HL-60/S4 (cell line): ENCODE measurements at regions not wholly inside any gene's neighbourhood (a gene's known extent, or its start where the extent isn't known, plus 50 kb on each side); places are given as distances from the start of the nearest gene placed in this dataset.
"Not testable (repeated sequence)": the region's sequence is repeated elsewhere in the genome, so short reads cannot be mapped to it uniquely, and the experiment has no call there.

ENCODE experiments used
- in situ Hi-C: fragments of 300-500 bp; cut with MboI; formaldehyde crosslinking; loops from 2 replicates; pipeline ENCODE4 v1.14.3; 2022; ENCODE audit warnings: low sequenced_read_pairs

DNA sequence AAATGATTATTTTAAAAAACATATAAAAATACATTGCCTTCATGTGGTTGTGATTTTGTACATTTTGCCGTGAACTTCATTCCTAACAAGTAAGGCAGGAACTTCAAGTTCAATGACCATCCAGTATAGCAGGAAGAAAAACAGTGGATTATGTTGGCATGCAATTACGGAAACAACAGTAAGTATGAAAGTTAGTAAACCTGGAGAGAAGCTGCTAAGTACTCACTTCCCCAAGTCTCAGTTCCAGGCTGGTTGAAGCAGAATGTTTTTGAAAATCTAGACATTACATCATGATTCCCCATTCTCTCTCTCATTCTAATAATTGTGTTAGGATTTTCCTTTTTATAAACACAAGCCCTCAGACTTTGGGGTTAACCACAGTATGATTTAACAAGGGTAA, 987.1 kb upstream of the KLHL29 start:
- in situ Hi-C loops: no loop called here

DNA sequence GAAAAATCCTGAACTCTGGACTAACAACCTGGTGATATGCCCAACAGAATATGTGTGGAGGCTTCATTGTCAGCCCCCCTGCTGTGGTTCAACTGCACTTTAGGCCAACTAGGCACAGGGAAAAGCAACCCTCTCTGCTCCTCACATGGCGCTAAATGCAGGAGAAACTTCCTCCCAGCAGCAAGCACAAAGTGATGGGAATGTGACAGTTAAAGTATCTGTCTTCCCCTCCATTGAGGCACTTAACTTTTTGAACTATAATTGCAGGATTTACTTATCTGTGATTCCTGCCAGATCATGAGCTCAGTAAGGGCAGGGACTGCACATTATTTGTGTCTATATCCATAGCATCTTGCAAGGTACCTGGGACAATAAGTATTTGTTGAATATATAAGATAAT, 981.2 kb upstream of the KLHL29 start:
- in situ Hi-C loops: no loop called here

DNA sequence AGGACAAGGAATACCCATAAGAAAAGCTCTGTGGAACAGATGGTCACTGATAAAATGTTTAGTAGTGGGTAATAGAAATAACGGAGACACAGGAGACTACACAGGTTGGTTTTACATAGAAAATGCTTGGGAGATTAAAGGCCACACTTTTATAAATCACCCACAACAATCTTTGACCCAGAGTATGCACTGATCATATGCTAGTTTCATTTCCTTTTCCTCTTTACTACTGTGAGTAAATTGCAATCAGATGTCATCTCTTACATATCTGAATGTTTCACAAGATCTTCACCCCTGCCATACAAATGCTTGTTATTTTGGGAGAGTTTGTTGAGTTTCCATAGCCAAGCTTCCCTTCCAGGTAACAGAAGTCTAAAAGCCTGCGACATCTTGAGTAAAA, 978.4 kb upstream of the KLHL29 start:
- in situ Hi-C loops: no loop called here

DNA sequence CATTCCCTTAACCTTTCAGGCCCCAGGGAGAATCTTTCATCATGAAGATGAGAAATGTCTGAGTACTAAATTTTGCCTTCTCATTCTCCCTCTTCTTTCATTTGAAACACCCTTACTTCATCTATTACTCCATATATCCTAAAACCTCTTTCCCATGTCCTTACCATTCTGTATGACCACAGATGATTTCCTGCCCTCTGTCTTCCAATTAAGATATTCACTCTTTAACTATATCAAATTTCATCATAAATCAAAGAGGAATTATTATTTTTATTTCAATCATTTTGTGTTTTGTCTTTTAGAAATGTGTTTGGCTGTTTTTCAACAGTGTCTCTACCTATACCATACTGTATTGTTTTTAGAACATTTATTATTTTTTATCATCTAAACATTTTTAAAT, 964.9 kb upstream of the KLHL29 start:
- in situ Hi-C loops: no loop called here

DNA sequence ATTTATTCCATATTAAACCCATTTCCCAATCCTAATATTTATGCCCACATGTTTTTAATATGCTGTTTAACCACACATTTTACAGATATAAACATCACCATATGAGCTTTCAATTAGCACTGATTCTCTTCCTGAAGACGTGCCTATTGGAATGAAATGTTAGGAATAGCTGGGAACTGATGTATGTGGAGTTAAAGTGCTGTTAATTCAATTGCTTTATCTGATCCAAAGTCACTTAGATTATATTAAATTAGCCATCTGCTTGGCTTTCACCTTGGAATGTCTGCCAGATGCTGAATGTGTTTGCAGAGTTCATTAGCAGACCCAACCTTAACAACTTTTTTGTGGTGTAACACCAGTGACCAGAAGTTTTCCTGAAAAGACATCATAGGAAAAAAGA, 942.9 kb upstream of the KLHL29 start:
- in situ Hi-C loops: no loop called here

DNA sequence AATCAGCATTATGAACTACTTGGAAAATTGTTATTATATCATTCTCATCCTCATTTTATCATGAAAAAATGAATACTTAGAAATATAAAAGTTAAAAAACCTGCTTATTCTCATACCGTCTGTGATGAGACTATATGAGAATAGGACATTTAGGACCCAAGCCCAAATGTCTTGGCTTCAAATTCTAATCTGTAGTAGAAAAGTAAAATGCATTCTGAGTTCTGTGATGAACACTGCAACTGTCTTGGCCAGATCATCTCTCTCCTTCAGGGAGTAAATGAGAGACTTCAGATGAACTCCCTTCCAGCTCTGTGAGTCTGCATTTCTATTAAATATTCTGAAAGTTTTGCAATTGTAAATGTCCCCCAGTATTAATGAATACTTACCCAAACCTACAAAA, 940.7 kb upstream of the KLHL29 start:
- in situ Hi-C loops: no loop called here

DNA sequence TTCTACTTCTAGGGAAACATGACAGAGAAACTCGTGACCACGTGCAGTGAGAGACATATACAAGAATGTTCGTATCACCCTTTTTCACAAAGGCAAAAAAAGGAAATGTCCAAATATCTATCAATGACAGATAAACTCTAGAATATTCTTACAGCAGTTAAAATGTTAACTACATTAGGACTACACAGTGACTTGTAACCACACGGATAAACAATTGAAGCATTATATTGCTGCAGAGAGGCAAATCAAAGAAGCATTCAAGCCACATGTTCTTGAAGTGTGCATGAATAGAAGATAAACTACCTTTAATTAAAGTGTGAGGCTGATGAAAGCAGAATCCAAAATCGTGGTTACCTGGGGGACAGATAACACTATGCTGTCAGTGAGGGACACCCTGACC, 935.3 kb upstream of the KLHL29 start:
- in situ Hi-C loops: no loop called here

DNA sequence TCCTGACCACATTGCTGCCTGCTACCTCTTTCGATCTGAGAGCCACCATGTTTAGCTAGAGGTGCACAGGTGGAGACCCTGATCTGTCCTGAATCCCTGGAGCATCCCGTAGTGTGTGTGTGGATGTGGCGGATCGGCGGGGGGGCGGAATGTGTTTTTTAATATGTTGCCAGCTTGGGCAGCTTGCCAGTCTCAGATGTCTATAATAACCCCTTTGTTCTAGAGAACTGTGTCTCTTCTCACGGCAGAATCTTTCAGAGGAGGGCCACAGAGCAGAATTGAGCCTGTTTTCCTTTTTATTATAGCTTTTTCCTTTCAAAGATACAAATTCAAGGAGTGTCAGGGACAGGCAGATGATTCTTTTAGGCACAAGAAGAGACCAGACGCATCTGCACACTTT, 934.1 kb upstream of the KLHL29 start:
- in situ Hi-C loops: no loop called here

DNA sequence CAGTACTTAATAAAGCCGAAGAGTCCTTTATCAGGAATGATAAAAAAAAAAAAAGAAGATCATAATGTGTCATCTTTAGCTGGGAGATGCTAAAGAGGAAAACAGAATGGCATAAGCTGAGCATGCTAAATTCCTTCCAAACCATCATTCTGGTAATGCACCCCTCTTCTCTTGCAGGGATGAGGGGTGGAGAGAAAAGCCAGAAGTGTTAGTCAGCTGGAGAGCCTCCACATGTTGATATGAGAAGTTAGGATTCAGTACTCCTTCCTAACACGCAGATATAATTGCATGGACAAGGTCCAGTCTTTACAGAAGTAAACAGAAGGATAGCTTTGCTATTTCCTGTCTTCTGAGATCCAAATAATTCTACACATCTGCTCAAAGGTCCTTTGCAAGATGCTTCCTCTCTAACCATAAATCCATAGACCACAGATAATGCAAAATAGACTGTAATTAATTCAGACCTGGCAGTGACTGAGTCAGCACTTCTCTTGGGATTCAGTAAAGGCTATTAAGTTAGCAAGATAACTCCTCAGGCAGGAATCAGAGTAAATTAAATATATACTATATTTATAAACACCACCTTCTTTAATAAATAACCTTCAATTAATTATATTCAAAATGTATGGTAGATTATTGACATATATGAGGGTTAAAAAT, 930.0 kb upstream of the KLHL29 start:
- in situ Hi-C loops: no loop called here

DNA sequence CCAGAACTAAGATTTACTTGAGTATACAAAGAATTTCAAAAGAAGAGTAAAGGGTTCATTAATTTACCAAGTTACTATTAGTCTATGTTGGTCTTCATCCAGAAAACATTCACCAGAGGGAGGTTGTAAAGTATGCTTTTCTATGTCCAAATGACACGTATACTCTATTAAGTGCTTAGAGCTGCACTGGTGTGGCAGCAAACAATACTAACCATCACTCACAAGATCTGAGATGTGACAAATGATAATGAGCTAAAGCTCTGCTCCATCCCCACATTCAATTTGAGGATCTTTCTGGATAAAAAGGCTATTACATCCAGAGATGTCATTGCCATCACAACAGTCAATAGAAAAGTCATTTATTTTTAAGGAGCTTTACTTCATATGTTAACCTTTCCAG, 926.5 kb upstream of the KLHL29 start:
- in situ Hi-C loops: no loop called here

DNA sequence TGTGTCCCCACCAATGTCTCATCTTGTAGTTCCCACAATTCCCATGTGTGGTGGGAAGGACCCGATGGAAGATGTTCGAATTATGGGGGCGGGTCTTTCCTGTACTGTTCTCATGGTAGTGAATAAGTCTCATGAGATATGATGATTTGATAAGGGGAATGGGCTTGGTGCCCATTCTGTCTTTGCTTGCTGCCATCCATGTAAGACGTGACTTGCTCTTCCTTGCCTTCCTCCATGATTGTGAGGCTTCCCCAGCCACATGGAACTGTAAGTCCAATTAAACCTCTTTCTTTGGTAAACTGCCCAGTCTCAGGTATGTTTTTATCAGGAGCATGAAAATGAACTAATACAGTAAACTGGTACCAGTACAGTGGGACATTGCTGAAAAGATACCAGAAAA, 909.9 kb upstream of the KLHL29 start:
- in situ Hi-C loops: not testable (repeated sequence)

DNA sequence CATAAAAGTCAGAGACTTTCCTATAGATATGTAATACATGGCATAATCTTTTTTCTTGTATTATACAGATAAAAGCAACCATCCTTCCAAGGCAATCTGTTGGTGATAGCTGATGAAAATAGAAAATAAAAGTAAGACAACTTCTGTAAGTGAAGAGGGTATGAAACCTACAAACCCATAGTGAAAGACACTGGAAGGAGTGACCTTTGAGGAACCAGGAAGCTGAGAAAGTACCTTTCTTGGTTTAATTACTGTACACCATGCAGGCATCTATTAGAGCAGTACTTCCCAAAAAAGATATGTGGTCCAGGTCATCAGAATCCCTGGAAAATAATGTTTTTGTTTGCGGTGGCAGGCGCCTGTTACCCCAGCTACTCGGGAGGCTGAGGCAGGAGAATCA, 906.6 kb upstream of the KLHL29 start:
- in situ Hi-C loops: no loop called here

DNA sequence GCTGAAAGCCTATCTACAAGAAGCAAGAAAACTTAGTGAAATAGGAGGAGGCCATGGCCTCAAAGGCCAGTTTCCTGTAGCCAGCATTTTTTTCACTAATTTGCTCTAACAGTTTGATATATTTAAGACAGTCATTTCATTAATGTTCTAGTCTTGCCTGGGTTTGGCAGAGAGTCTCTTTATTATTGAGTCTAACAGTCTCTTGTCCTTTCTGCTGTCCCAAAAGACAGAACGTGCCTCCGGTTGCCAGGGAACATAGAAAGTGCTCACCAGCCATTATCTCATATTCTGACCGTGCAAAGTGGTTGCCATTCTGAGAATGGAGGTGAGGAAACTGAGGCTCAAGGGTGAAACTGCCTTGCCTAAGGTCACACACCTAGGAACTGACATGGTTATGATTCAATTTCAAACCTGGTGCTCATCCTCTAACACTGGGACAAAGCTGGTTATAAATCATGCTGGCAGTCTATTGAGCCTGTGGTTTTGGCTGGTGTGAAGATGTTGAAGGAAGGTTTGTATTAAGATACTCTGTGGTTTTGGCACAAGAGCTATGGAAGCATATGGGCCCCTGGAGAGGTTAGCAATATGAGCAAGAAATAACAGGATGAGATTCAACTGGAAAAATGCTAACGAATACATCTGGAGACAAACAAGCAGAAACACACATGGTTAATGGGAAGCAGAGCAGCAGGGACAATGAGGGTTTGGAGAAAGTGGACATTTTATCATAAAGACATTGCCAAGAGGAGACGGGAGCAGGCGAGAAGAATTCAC, 903.3 kb upstream of the KLHL29 start:
- in situ Hi-C loops: no loop called here

DNA sequence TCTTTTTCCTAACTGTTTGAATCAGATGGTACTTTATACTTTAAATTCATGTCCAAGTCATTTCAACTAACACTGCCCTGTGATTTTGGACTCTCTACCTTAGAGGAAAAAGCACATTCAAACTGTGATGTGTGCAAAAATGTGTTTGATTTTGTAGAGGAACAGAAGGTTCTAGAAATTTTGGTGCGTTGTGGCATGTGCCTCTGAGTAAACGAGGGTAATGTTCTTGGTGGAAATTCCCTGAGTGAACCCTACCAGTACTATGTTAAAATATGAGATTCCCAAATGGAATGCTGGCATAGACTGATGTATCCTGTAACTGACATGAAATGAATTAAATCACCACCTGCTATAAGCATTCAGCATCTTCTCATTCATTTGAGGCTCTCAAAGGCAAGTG, 901.9 kb upstream of the KLHL29 start:
- in situ Hi-C loops: no loop called here

DNA sequence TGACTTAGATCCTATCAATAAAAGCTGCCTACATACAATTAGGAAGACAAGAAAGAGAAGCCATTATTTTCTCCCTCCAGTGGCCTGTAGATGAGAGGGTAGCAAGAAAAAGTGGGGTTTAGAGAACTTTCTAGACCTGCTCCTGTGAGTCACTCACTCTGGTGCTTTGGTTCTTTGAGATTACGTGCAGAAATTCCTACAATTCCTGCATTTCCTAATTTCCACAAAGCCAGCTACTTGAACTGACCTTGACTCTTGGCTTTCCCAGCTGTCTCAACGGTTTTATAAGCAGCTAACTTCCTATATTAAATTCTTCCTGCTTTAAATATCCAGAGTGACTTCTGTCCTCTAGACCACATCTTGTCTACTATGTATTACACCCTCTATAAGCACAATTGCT, 899.5 kb upstream of the KLHL29 start:
- in situ Hi-C loops: no loop called here

DNA sequence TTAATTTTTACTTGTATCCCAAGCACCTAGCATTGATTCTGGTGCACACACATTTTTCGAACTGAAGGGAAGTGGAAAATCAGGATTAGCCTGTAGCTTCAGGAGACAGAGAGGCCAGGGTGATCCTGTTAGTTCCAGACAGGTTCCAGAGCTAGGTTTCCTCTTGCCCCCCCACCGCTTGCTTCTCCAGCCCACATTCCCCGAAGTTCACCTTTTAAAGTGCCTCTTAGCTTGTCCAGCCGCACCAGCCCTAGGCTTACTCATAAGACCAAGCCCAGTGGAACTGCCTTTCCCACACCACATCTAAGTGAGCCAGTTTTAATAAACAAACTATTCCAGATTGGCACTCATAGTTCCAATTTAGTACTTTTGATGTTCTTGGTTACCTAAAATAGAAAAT, 898.6 kb upstream of the KLHL29 start:
- in situ Hi-C loops: no loop called here

DNA sequence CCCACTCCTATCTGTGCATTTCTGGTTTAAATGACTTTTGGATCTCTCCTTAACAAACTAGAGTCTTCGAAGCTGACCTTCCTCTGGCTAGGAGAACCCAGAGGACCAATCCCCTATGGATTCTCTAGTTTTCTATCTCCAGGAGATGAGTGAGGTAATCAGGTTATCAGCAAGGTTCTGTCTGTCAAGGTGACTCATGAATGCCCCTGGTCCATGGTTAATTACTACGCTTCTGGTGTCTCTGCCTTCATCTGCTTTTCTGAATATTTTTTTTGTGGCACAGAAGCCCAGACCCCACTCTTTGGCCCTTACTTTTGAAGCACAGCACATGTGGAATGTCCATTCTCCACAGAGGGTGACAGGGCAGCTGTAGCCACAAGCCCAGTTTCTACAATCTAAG, 897.9 kb upstream of the KLHL29 start:
- in situ Hi-C loops: no loop called here

DNA sequence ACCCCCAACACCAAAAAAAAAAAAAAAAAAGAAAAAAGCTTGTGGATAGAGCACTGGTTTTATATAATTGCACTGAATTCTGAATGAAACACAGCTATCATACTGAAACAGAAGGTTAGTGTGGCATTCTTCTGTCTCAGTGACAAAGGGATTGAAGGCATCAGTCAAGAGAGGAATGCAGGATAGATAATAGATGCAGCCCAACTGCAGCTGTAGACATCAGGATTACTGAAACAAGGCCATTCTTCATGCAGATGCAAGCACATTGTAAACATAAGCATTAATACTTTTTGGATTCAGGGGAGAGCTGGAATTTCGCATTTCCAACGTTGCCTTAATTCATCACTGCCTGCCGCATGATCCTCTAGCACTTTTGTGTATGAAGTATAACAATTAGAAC, 897.4 kb upstream of the KLHL29 start:
- in situ Hi-C loops: no loop called here

DNA sequence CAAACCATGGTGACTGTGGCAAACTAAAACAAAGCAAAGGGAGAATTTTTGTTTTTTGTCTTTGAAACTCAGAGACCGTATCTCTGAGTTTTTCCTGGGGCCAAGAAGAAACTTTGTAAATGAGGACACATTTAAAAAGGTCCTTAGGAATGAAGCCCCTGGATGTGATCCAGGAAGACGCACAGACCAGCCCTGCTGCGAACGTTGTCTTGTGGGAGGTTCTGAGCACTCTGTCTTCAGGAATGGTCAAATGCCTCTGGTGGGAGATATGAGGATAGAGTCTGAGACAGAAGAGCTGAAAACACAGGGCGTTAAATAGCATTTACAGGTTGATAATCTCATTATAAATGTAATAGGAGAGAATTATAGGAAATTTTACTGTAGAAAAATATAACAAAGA, 893.5 kb upstream of the KLHL29 start:
- in situ Hi-C loops: no loop called here

DNA sequence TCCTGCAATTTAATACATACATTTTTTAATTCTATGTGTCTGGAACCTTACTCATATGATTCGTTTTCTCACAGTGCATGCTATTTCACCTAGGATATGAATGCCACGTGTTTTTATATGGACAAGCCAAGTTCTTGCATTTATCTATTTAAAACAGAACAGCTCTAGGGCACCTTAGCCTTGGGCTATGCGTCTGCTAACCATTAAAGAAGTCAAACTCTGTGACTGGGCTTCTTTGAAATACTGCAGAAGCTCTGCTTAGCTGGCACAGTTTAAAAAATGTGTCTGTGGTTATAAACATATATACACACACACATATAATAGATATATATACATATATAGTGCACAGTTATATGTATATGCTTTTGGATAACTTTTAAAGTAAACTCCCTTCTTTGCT, 890.8 kb upstream of the KLHL29 start:
- in situ Hi-C loops: no loop called here

DNA sequence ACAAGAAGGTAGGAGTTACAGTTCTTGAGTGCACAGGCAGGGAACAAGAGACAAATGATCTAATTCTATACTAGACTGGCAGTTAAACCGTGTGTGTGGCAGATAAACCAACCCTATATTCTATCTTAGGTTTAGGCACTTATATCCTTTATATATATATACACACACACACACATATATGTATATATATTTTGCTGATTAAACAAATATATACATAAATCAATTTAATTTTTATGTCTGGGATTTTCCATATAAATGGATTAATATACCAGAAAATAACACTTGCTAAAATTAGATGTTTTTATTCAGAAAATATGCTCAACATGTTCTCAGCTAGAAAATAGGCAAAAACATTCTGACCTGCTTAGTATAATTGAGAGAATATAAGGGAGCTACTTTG, 887.9 kb upstream of the KLHL29 start:
- in situ Hi-C loops: no loop called here

DNA sequence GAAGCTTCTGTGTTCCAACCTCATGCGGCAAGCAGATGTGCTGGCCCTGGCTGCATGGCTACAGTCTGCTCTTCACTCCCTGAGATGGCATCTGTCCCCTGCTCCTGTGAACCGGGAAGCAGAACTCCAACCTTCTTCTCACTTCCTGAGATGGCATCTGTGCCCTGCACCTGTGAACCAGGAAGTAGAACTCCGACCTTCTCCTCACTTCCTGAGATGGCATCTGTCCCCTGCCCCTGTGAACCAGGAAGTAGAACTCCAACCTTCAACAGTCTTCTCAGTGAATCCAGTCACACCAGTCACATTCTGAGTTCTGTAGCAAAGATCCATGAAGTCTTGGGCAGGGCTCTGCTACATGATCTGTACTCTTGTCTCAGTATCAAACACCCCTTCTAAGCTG, 887.2 kb upstream of the KLHL29 start:
- in situ Hi-C loops: no loop called here
